SK-N-SH (cell line): ENCODE measurements at regions not wholly inside any gene's neighbourhood (a gene's known extent, or its start where the extent isn't known, plus 50 kb on each side); places are given as distances from the start of the nearest gene placed in this dataset.

Source experiments
- CTCF ChIA-PET: fragments of 300-600, 350-600 bp; formaldehyde crosslinking; extraction: SDS; loops from one replicate; lab custom pipeline; 2021; lab: Yijun Ruan, JAX
- POLR2A ChIA-PET: fragments of 350-600 bp; sonication (Branson Sonifier 250); formaldehyde crosslinking; extraction: SDS; loops from one replicate; lab custom pipeline; 2020; ENCODE audit warnings: antibody characterized with exemption, inconsistent platforms; lab: Yijun Ruan, JAX
- DNase-seq: peaks from one replicate; pipeline ENCODE4 v3.0.0; 2012
- H2AFZ ChIP-seq: fragments of 200-600 bp; sonication (generic); 2 replicates; pipeline ENCODE4 v1.8.1; 2016; ENCODE audit warnings: antibody characterized with exemption, mild to moderate bottlenecking, low read depth
- H3F3A ChIP-seq: fragments of 200-600 bp; sonication (generic); replicated peaks from 2 replicates; pipeline ENCODE3; 2016; ENCODE audit warnings: antibody characterized with exemption, mild to moderate bottlenecking; ENCODE audit not compliant: insufficient read depth
- H3K27ac ChIP-seq, 2 experiments: fragments of 200-500 bp in 1 of 2; fragments of 200-600 bp in 1 of 2; sonication (Bioruptor generic) in 1 of 2; sonication (generic), shearing (Covaris generic) in 1 of 2; 2 replicates each; pipeline versions ENCODE4 v1.5.1 to v1.6.1; 2014 to 2016; ENCODE audit warnings: low read depth in 2 of 2, inconsistent platforms in 1 of 2, low read length in 1 of 2, mild to moderate bottlenecking in 1 of 2, mixed read lengths in 1 of 2
- H3K27me3 ChIP-seq: fragments of 200-600 bp; sonication (generic), shearing (Covaris generic); 2 replicates; pipeline ENCODE4 v1.6.1; 2016; ENCODE audit warnings: mixed run types; ENCODE audit not compliant: insufficient read depth
- H3K36me3 ChIP-seq, 2 experiments: fragments of 200-500 bp in 1 of 2; fragments of 200-600 bp in 1 of 2; sonication (Bioruptor generic) in 1 of 2; sonication (generic) in 1 of 2; replicated peaks in 1 of 2; 2 replicates each; pipeline versions ENCODE3 to v1.5.1; 2014 to 2016; ENCODE audit warnings: low read length in 1 of 2, mild to moderate bottlenecking in 1 of 2; ENCODE audit not compliant: insufficient read depth in 2 of 2, control insufficient read depth in 1 of 2
- H3K4me1 ChIP-seq, 2 experiments: fragments of 200-500 bp in 1 of 2; fragments of 200-600 bp in 1 of 2; sonication (Bioruptor generic) in 1 of 2; sonication (generic), shearing (Covaris generic) in 1 of 2; 2 replicates each; pipeline versions ENCODE4 v1.5.1 to v1.6.1; 2014 to 2016; ENCODE audit warnings: low read depth in 1 of 2, low read length in 1 of 2, mixed run types in 1 of 2; ENCODE audit not compliant: insufficient read depth in 2 of 2, control insufficient read depth in 1 of 2
- H3K4me2 ChIP-seq: fragments of 200-600 bp; sonication (generic), shearing (Covaris generic); 2 replicates; pipeline ENCODE4 v1.6.1; 2017; ENCODE audit warnings: mixed run types
- H3K4me3 ChIP-seq, 2 experiments: fragments of 200-500 bp in 1 of 2; fragments of 200-600 bp in 1 of 2; sonication (Bioruptor generic) in 1 of 2; sonication (generic), shearing (Covaris generic) in 1 of 2; 2 replicates each; pipeline versions ENCODE4 v1.5.1 to v1.8.1; 2014 to 2016; ENCODE audit warnings: low read depth in 2 of 2, inconsistent platforms in 1 of 2, low read length in 1 of 2, mild to moderate bottlenecking in 1 of 2, mixed read lengths in 1 of 2, moderate library complexity in 1 of 2
- H3K79me2 ChIP-seq: fragments of 200-600 bp; sonication (generic); 2 replicates; pipeline ENCODE4 v1.8.1; 2017; ENCODE audit warnings: mild to moderate bottlenecking; ENCODE audit not compliant: insufficient read depth
- H3K9ac ChIP-seq: fragments of 200-600 bp; sonication (generic); 2 replicates; pipeline ENCODE4 v1.6.1; 2017; ENCODE audit warnings: mixed run types
- H3K9me2 ChIP-seq: fragments of 200-600 bp; sonication (generic); 2 replicates; pipeline ENCODE4 v1.6.1; 2017; ENCODE audit warnings: mixed run types
- H3K9me3 ChIP-seq: fragments of 200-600 bp; sonication (generic); 2 replicates; pipeline ENCODE4 v1.6.1; 2017; ENCODE audit warnings: mixed run types, mild to moderate bottlenecking, moderate library complexity
- H4K20me1 ChIP-seq: fragments of 200-600 bp; sonication (generic); 2 replicates; pipeline ENCODE4 v1.6.1; 2017; ENCODE audit warnings: mild to moderate bottlenecking, mixed run types; ENCODE audit not compliant: insufficient read depth
- CHD2 ChIP-seq: fragments of 150-350 bp; IDR thresholded peaks from 2 replicates; pipeline ENCODE4 v1.6.1; 2018; ENCODE audit warnings: low read length; ENCODE audit not compliant: partially characterized antibody
- EP300 ChIP-seq, 2 experiments: IDR thresholded peaks; 2 replicates each; pipeline versions ENCODE4 v1.4.0 to v1.6.1; 2012; ENCODE audit warnings: borderline replicate concordance in 1 of 2, low read depth in 1 of 2, low read length in 1 of 2
- EZH2phosphoT487 ChIP-seq: fragments of 200-600 bp; sonication (generic); IDR thresholded peaks from 2 replicates; pipeline ENCODE4 v1.6.1; 2017; ENCODE audit warnings: low read depth, mixed run types, mild to moderate bottlenecking, antibody characterized with exemption, moderate library complexity, borderline replicate concordance
- FOXM1 ChIP-seq: IDR thresholded peaks from 2 replicates; pipeline ENCODE4 v1.4.0; 2012; ENCODE audit warnings: low read depth, mild to moderate bottlenecking
- IRF3 ChIP-seq: fragments of 150-350 bp; IDR thresholded peaks from 2 replicates; pipeline ENCODE4 v1.6.1; 2016; ENCODE audit warnings: mild to moderate bottlenecking, low read depth, low read length
- JUND ChIP-seq: IDR thresholded peaks from 2 replicates; pipeline ENCODE4 v1.4.0; 2012
- MXI1 ChIP-seq: IDR thresholded peaks from 2 replicates; pipeline ENCODE4 v1.6.1; 2012; ENCODE audit warnings: mild to moderate bottlenecking, low read depth, low read length, improper control_type of control experiment
- PBX3 ChIP-seq: IDR thresholded peaks from 2 replicates; pipeline ENCODE4; 2012
- RAD21 ChIP-seq: IDR thresholded peaks from 2 replicates; pipeline ENCODE4 v1.6.1; 2012; ENCODE audit warnings: mild to moderate bottlenecking, low read length
- RCOR1 ChIP-seq: fragments of 150-350 bp; IDR thresholded peaks from 2 replicates; pipeline ENCODE4 v1.6.1; 2017; ENCODE audit warnings: antibody characterized with exemption, low read length
- REST ChIP-seq: IDR thresholded peaks from 2 replicates; pipeline ENCODE4 v1.6.1; 2012; ENCODE audit warnings: mild to moderate bottlenecking, low read depth, low read length, moderate library complexity
- RFX5 ChIP-seq: IDR thresholded peaks from 2 replicates; pipeline ENCODE4 v1.6.1; 2012; ENCODE audit warnings: mild to moderate bottlenecking, improper control_type of control experiment, low read length
- RXRA ChIP-seq: IDR thresholded peaks from 2 replicates; pipeline ENCODE4 v1.4.0; 2012; ENCODE audit warnings: low read depth, mild to moderate bottlenecking, borderline replicate concordance
- SMC3 ChIP-seq: IDR thresholded peaks from 2 replicates; pipeline ENCODE4 v1.6.1; 2012; ENCODE audit warnings: low read depth, low read length, improper control_type of control experiment
- TEAD4 ChIP-seq: IDR thresholded peaks from 2 replicates; pipeline ENCODE4 v1.4.0; 2012; ENCODE audit warnings: mild to moderate bottlenecking, borderline replicate concordance; ENCODE audit not compliant: insufficient read depth
- YY1 ChIP-seq: IDR thresholded peaks from 2 replicates; pipeline ENCODE4 v1.4.0; 2012; ENCODE audit warnings: low read depth, mild to moderate bottlenecking
- WGBS: methylation state at CpG from one replicate; pipeline ENCODE4 v1.1.6; 2017; ENCODE audit warnings: low lambda C conversion rate; 5-methylcytosine and 5-hydroxymethylcytosine counted together

GRCh38 chr1:177480741-177481305 lies 310.1 kb downstream of the BRINP2 start:
- Histone ChIP-seq H3F3A (no peaks in the 10 kb centered on the region), H3K27ac (no peak overlapping the region), H2AFZ (no peak overlapping the region), H3K9ac (no peak overlapping the region), H3K4me1 (no peaks in the 10 kb centered on the region), H3K4me2 (no peak overlapping the region), H3K4me3 (no peak overlapping the region), H4K20me1 (no peaks in the 10 kb centered on the region), H3K36me3 (no peaks in the 10 kb centered on the region), H3K9me2 (no peaks in the 10 kb centered on the region), H3K9me3 (no peaks in the 10 kb centered on the region), H3K27me3 (no peaks in the 10 kb centered on the region), H3K79me2 (no peaks in the 10 kb centered on the region)
- WGBS, result 50% methylated on average over 6 of the region's 6 CpGs
- no peak for DNase-seq
- POLR2A ChIA-PET, result no interaction called here
- CTCF ChIA-PET, result no interaction called here
- TF ChIP-seq EZH2phosphoT487 (no peak), IRF3 (no peak), CHD2 (no peak), MXI1 (no peak), REST (no peak), EP300 (IDR thresholded peaks at IDR 0.05; ENCODE audit: borderline replicate concordance in 1 of 2, low read depth in 1 of 2, low read length in 1 of 2) (no peak), RAD21 (no peak), PBX3 (no peak), RCOR1 (no peak), RXRA (no peak), FOXM1 (no peak)
- TF ChIP-seq, all 33 proteins: peak for 0

- Histone ChIP-seq H3K9me2 (no peaks in the 10 kb centered on the region), H4K20me1 (no peaks in the 10 kb centered on the region), H3K4me1 (no peaks in the 10 kb centered on the region), H3F3A (no peaks in the 10 kb centered on the region), H3K9me3 (no peaks in the 10 kb centered on the region), H3K27me3 (no peaks in the 10 kb centered on the region), H3K4me2 (no peak overlapping the region), H3K9ac (no peak overlapping the region), H3K27ac (no peak overlapping the region), H3K4me3 (no peak overlapping the region), H3K79me2 (no peaks in the 10 kb centered on the region), H3K36me3 (no peaks in the 10 kb centered on the region), H2AFZ (no peak overlapping the region)
- WGBS, result 51% methylated on average over 7 of the region's 7 CpGs
- no peak for DNase-seq
- TF ChIP-seq RAD21 (no peak), YY1 (no peak), TEAD4 (no peak), SMC3 (no peak), REST (no peak), EP300 (IDR thresholded peaks at IDR 0.05; ENCODE audit: borderline replicate concordance in 1 of 2, low read depth in 1 of 2, low read length in 1 of 2) (no peak), JUND (no peak), RXRA (no peak), RFX5 (no peak), EZH2phosphoT487 (no peak)
- ChIA-PET CTCF (no interaction called here), POLR2A (no interaction called here)
Measured at GRCh38 chr1:177479600-177479999, 308.8 kb downstream of the BRINP2 start.
